Kidney epithelial cell (primary cell): ENCODE measurements at regions not wholly inside any gene's neighbourhood (a gene's known extent, or its start where the extent isn't known, plus 50 kb on each side); places are given as distances from the start of the nearest gene placed in this dataset.
"Not testable (repeated sequence)": the region's sequence is repeated elsewhere in the genome, so short reads cannot be mapped to it uniquely, and the experiment has no call there.

Source experiments
- DNase-seq: peaks from one replicate; pipeline ENCODE4 v3.0.0-alpha.2; 2010; ENCODE audit warnings: low read depth
- H3K27me3 ChIP-seq: 2 replicates; pipeline ENCODE4 v1.6.0; 2011; ENCODE audit warnings: low read length; ENCODE audit not compliant: control insufficient read depth, insufficient read depth
- H3K36me3 ChIP-seq: 2 replicates; pipeline ENCODE4 v1.5.1; 2011; ENCODE audit warnings: low read length; ENCODE audit not compliant: control insufficient read depth, insufficient read depth
- H3K4me3 ChIP-seq: 2 replicates; pipeline ENCODE4 v1.5.1; 2011; ENCODE audit warnings: low read depth, mild to moderate bottlenecking, control low read depth, low read length
- CTCF ChIP-seq: IDR thresholded peaks from 2 replicates; pipeline ENCODE4 v1.5.1; 2011; ENCODE audit warnings: mild to moderate bottlenecking, moderate library complexity, low read length, control low read depth, inconsistent platforms; ENCODE audit not compliant: insufficient read depth, poor library complexity, severe bottlenecking

- H3K4me3 ChIP-seq, DNase-seq, H3K36me3 ChIP-seq, H3K27me3 ChIP-seq: not testable (repeated sequence)
These were observed 57.0 kb upstream of the NEUROD1 start for GRCh38 chr2:181737302-181737701.

- peak; percentile 34 for TF ChIP-seq CTCF
- DNase-seq = no peak
These were observed 57.8 kb upstream of the NEUROD1 start for GRCh38 chr2:181738074-181738473.

GRCh38 chr2:181738563-181738962, 58.2 kb upstream of the NEUROD1 start:
- TF ChIP-seq CTCF = no peak
- no peak for DNase-seq
- Histone ChIP-seq H3K4me3 (no peak overlapping the region), H3K36me3 (no peaks in the 10 kb centered on the region), H3K27me3 (no peaks in the 10 kb centered on the region)

More at GRCh38 chr2:181738074-181738473, 57.8 kb upstream of the NEUROD1 start:
- no peak overlapping the region for H3K4me3 ChIP-seq
- H3K36me3 ChIP-seq = no peaks in the 10 kb centered on the region
- H3K27me3 ChIP-seq = no peaks in the 10 kb centered on the region

- no peak for TF ChIP-seq CTCF
- H3K4me3 ChIP-seq = no peak overlapping the region
- no peaks in the 10 kb centered on the region for H3K36me3 ChIP-seq
- no peaks in the 10 kb centered on the region for H3K27me3 ChIP-seq
- DNase-seq = no peak
These were observed 61.4 kb upstream of the NEUROD1 start for GRCh38 chr2:181741756-181742155.

- no peak for TF ChIP-seq CTCF
- H3K4me3 ChIP-seq = no peak overlapping the region
- H3K36me3 ChIP-seq = no peaks in the 10 kb centered on the region
- H3K27me3 ChIP-seq = no peaks in the 10 kb centered on the region
- no peak for DNase-seq
These were observed 62.0 kb upstream of the NEUROD1 start for GRCh38 chr2:181742361-181742760.

- peak; percentile 9 for DNase-seq
- Histone ChIP-seq H3K36me3 (no peaks in the 10 kb centered on the region), H3K4me3 (no peak overlapping the region), H3K27me3 (no peaks in the 10 kb centered on the region)
- TF ChIP-seq CTCF = peak; percentile 51
These were observed 62.8 kb upstream of the NEUROD1 start for GRCh38 chr2:181742922-181743722.
